Renal cortical epithelial cell (primary cell): ENCODE measurements at regions not wholly inside any gene's neighbourhood (a gene's known extent, or its start where the extent isn't known, plus 50 kb on each side); places are given as distances from the start of the nearest gene placed in this dataset.
"Not testable (repeated sequence)": the region's sequence is repeated elsewhere in the genome, so short reads cannot be mapped to it uniquely, and the experiment has no call there.

Experiments used
- DNase-seq: peaks from one replicate; pipeline ENCODE4 v3.0.0-alpha.2; 2011; ENCODE audit warnings: low read depth

DNA sequence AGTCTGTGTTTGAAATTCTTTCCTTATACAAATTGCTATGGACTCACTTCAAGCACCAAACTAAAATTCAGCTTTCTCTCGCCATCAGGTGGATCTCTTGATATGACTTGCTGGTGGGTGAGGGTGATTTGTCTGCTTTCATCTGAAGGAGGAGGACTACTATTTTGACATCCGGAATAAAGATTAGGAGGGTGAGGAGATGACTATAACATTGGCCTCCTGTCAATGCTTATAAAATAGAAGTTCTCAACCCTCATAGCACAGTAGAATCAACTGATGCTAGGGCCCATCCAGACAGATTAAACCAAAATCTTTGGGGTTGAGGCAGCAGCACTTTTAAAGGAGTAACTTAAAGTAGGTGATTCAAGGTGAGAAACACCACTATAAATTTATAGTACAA is 120.4 kb upstream of the DNAJC10 start:
- no peak for DNase-seq

DNA sequence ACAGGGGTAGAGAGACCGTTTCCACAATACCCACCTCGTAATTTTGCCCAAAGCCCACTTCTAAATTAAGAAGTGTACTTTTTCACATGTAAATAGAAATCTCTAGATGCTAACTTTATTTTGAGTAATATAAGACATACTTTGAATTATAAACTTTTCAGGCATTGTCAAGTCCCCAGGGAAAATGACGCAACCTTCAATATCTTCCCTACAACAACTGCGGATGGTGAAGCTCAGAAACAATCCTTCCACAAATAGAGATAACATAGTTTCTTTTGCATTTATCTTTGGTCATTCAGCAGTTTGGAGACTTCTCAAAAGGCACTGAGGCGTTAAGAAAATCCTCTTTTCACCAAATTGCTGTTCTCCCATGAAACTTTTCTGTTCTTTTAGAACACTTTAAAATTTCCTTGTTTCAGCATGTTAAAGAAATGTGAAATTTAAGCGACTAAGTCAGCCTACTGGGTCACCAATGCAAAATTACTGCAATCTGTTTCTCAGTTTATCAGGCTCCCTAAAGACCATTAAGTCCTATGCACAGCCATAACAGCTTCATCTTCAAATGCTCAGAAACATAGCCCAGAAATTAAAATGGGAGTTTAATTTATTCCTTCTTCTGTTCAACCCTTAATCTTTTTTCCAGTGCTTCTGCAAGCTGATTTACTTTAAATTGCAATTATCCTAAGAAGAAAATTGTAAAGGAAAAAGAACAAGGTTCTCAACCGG is 118.3 kb upstream of the DNAJC10 start:
- no peak for DNase-seq

DNA sequence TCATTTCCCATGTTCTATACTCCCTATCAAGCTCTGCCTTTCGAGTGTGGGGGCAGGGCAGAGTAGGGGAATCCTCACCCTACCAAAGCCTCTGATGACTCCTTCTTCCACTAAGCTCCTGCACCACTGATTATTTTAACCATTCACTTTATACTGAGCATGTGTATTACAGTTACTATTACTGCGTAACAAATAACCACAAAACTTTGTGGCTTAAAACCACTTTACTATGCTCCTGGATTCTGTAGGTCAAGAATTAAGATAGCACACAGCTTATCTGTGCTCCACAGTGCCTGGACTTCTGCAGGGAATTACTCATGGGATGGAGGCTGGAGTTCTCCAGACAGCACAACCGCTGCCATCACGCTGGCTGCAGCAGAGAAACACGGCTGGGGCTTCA is 117.4 kb upstream of the DNAJC10 start:
- no peak for DNase-seq

- no peak for DNase-seq
Measured at GRCh38 chr2:182605166-182605565, 110.9 kb upstream of the DNAJC10 start.

DNA sequence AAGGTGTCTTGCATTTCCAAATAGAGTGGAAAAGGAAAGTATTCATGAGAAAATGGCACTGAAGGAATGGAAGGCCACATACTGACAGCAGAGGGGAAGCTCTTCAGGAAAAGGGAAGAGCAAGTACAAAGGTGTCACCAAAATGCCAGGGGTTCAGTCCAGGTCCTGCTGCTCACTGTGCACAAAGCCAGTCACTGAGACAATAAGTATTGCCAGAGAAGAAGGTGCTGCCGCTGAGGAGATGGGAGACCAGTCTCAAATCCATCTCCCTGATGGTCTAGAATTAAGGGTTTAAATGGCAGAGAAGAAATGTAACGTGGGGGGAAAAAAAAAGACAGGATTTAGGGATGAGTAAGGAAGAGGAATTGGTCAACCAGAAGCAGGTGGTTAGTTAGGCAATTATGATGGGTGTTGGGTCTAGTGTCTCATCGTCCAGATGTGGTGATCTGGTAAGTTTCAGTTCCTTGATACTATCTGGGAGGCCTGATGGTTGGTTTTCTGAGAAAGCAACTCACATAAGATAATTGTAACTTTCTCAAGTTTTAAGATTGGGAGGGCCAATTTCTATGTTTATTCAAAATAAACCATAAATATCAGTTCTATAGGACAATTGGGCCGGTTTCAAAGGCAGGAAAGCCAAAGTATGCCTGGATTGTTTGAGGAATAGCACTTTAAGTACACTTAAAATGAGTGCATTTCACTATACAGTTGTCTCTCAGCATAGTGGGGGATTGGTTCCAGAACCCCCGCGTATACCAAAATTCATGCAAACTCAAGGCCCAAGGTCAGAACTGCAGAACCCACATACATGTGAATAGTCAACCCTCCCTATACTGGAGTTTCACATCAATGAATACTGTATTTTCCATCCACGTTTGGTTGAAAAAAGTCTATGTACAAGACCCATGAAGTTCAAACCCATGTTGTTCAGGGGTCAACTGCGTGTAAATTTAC is 109.1 kb upstream of the DNAJC10 start:
- no peak for DNase-seq

DNA sequence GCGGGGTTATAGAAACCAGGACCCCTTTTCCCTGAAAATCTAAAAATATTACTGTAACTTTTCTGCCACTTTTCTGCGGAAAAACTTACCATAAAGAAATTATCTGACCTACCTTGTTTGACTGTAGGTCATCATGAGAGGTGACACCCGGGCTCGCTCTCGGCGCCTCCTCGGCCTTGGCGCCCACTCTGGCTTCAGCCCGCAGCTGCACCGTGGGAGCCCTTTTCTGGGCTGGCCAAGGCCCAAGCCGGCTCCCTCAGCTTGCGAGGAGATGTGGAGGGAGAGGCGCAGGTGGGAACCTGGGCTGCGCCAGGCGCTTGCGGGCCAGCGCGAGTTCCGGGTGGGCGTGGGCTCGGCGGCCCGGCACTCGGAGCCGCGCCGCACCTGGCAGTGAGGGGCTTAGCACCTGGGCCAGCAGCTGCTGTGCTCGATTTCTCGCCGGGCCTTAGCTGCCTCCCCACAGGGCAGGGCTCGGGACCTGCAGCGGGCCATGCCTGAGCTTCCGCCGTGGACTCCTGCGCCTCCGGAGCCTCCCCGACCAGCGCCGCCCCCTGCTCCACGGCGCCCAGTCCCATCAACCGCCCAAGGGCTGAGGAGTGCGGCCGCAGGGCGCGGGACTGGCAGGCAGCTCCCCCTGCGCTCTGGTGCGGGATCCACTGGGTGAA is 107.7 kb upstream of the DNAJC10 start:
- no peak for DNase-seq

DNA sequence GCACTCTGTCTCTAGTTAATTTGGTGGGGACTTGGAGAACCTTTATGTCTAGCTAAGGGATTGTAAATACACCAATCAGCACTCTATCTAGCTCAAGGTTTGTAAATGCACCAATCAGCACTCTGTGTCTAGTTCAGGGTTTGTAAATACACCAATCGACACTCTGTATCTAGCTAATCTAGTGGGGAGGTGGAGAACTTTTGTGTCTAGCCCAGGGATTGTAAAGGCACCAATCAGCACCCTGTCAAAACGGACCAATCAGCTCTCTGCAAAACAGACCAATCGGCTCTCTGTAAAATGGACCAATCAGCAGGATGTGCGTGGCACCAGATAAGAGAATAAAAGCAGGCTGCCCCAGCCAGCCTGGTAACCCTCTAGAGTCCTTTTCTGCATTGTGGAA is 107.1 kb upstream of the DNAJC10 start:
- DNase-seq = not testable (repeated sequence)

- DNase-seq = no peak
Measured at GRCh38 chr2:182610231-182610630, 105.8 kb upstream of the DNAJC10 start.

GRCh38 chr2:182611009-182611408 is 105.0 kb upstream of the DNAJC10 start:
- no peak for DNase-seq

DNA sequence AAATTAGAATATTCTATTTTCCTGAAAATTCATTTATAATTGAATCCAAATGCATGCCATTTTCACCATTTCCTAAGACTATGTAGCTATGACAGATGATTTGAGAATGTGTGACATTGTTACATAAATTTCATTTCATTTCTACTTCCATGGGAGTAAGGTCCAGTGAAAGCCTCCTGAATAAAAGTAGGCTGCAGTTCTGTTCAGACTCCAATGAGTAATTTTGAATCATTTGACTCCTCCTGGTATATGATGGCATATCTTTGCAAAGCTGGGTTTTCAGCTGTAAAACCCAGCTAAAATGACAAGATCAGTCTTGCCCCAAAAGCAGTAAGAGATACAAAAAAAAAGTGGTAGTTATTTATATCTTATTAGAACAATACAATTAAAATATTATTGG is 101.0 kb upstream of the DNAJC10 start:
- DNase-seq = no peak

GRCh38 chr2:182616471-182617393 is 99.3 kb upstream of the DNAJC10 start:
- peak; percentile 91 for DNase-seq

GRCh38 chr2:182618672-182619079 is 97.4 kb upstream of the DNAJC10 start:
- DNase-seq = peak; percentile 15

- no peak for DNase-seq
Measured at GRCh38 chr2:182619276-182619675, 96.8 kb upstream of the DNAJC10 start.

- DNase-seq = no peak
Measured at GRCh38 chr2:182621191-182621590, 94.9 kb upstream of the DNAJC10 start.

- DNase-seq = no peak
Measured at GRCh38 chr2:182621810-182622209, 94.2 kb upstream of the DNAJC10 start.

GRCh38 chr2:182622231-182622630 is 93.8 kb upstream of the DNAJC10 start:
- DNase-seq = no peak

- no peak for DNase-seq
Measured at GRCh38 chr2:182625814-182626213, 90.2 kb upstream of the DNAJC10 start.

DNA sequence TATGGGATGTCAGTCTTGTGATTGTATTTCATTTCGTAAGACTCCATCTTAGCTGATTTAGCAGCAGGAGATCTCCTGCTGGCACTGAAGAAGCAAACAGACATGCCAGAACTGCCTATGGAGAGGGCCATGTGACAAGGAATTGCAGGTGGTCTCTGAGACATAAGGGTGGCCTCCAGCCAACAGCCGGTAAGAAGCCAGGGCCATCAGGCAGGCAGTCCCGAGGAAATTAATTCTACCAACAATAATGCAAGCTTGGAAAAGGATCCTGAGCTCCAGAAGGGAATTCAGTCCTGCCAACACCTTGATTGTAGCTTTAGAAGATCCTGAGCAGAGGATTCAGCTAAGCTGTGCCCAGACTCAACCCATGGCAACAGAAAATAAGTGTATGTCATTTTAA is 87.1 kb upstream of the DNAJC10 start:
- DNase-seq = no peak

DNA sequence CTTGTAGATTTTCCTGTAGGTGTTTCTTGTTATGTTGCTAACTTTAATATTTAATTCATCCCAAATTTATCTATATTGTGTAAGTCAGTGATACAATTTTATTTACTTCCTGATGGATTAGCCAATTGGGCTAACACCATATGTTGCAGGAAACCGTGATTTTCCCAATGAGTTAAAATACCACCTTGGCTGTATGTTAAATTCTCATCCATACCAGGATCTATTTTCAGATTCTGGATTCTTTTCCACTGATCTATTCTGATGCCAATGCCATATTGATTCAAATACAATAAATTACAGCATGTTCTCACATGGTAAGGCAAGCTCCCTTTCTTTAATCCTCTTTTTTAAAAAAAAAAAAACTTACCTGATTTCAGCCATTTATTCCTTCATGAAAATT is 85.8 kb upstream of the DNAJC10 start:
- no peak for DNase-seq

GRCh38 chr2:182631299-182631698 is 84.8 kb upstream of the DNAJC10 start:
- DNase-seq = no peak

GRCh38 chr2:182634386-182634785 is 81.7 kb upstream of the DNAJC10 start:
- DNase-seq = no peak
